ENCODE measurements at regions not wholly inside any gene's neighbourhood (a gene's known extent, or its start where the extent isn't known, plus 50 kb on each side); places are given as distances from the start of the nearest gene placed in this dataset.
A peak's percentile ranks its signal among the peaks of the same experiment; 100 is the strongest.

GRCh38 chr15:38824719-38825118 is 260.1 kb upstream of the RASGRP1 start:
- no peak overlapping the region for H3K27ac Mint-ChIP-seq (ENCODE audit: unreplicated experiment)
- no peak for TF ChIP-seq CTCF (IDR thresholded peaks at IDR 0.05)
- DNase-seq (ENCODE audit: extremely low spot score, unreplicated experiment): no peak

GRCh38 chr15:38826880-38827279 is 262.3 kb upstream of the RASGRP1 start:
- no peak for DNase-seq (ENCODE audit: extremely low spot score, unreplicated experiment)
- Mint-ChIP-seq H3K4me3 (ENCODE audit: unreplicated experiment) (no peak overlapping the region), H3K4me1 (ENCODE audit: unreplicated experiment) (peaks cover 10% of the 10 kb centered on the region), H3K36me3 (ENCODE audit: unreplicated experiment) (no peaks in the 10 kb centered on the region), H3K27ac (ENCODE audit: unreplicated experiment) (no peak overlapping the region), H3K9me3 (ENCODE audit: unreplicated experiment) (no peaks in the 10 kb centered on the region), H3K27me3 (ENCODE audit: unreplicated experiment) (no peaks in the 10 kb centered on the region)
- TF ChIP-seq CTCF (IDR thresholded peaks at IDR 0.05): no peak

More at GRCh38 chr15:38824719-38825118, 260.1 kb upstream of the RASGRP1 start:
- Mint-ChIP-seq H3K9me3 (ENCODE audit: unreplicated experiment) (no peaks in the 10 kb centered on the region), H3K4me1 (ENCODE audit: unreplicated experiment) (peaks cover 10% of the 10 kb centered on the region), H3K27me3 (ENCODE audit: unreplicated experiment) (no peaks in the 10 kb centered on the region), H3K4me3 (ENCODE audit: unreplicated experiment) (no peak overlapping the region), H3K36me3 (ENCODE audit: unreplicated experiment) (no peaks in the 10 kb centered on the region)

GRCh38 chr15:38828031-38828532 is 263.5 kb upstream of the RASGRP1 start:
- no peak for DNase-seq (ENCODE audit: extremely low spot score, unreplicated experiment)
- H3K36me3 Mint-ChIP-seq (ENCODE audit: unreplicated experiment): no peaks in the 10 kb centered on the region
- peaks cover 7% of the 10 kb centered on the region for H3K9me3 Mint-ChIP-seq (ENCODE audit: unreplicated experiment)
- peaks cover 10% of the 10 kb centered on the region for H3K4me1 Mint-ChIP-seq (ENCODE audit: unreplicated experiment)
- H3K27me3 Mint-ChIP-seq (ENCODE audit: unreplicated experiment): no peaks in the 10 kb centered on the region
- no peak for TF ChIP-seq CTCF (IDR thresholded peaks at IDR 0.05)
- no peak overlapping the region for H3K27ac Mint-ChIP-seq (ENCODE audit: unreplicated experiment)
- H3K4me3 Mint-ChIP-seq (ENCODE audit: unreplicated experiment): no peak overlapping the region

- Mint-ChIP-seq H3K36me3 (ENCODE audit: unreplicated experiment) (peaks cover 5% of the 10 kb centered on the region), H3K4me3 (ENCODE audit: unreplicated experiment) (no peak overlapping the region), H3K9me3 (ENCODE audit: unreplicated experiment) (peaks cover 9% of the 10 kb centered on the region), H3K4me1 (ENCODE audit: unreplicated experiment) (peaks cover 10% of the 10 kb centered on the region), H3K27ac (ENCODE audit: unreplicated experiment) (no peak overlapping the region), H3K27me3 (ENCODE audit: unreplicated experiment) (no peaks in the 10 kb centered on the region)
- no peak for DNase-seq (ENCODE audit: extremely low spot score, unreplicated experiment)
- no peak for TF ChIP-seq CTCF (IDR thresholded peaks at IDR 0.05)
These were observed 264.5 kb upstream of the RASGRP1 start for GRCh38 chr15:38829086-38829485.

GRCh38 chr15:38842226-38842625 is 277.6 kb upstream of the RASGRP1 start:
- peaks cover 57% of the 10 kb centered on the region for H3K4me1 Mint-ChIP-seq (ENCODE audit: unreplicated experiment)
- H3K36me3 Mint-ChIP-seq (ENCODE audit: unreplicated experiment): peaks cover 6% of the 10 kb centered on the region
- H3K9me3 Mint-ChIP-seq (ENCODE audit: unreplicated experiment): peaks cover 12% of the 10 kb centered on the region
- no peak overlapping the region for H3K4me3 Mint-ChIP-seq (ENCODE audit: unreplicated experiment)
- no peak for TF ChIP-seq CTCF (IDR thresholded peaks at IDR 0.05)
- no peaks in the 10 kb centered on the region for H3K27me3 Mint-ChIP-seq (ENCODE audit: unreplicated experiment)
- H3K27ac Mint-ChIP-seq (ENCODE audit: unreplicated experiment): peak overlapping the region; percentile 83
- no peak for DNase-seq (ENCODE audit: extremely low spot score, unreplicated experiment)

Measured in osteocyte (in vitro differentiated cells).